ENCODE measurements at regions not wholly inside any gene's neighbourhood (a gene's known extent, or its start where the extent isn't known, plus 50 kb on each side); places are given as distances from the start of the nearest gene placed in this dataset.

DNA sequence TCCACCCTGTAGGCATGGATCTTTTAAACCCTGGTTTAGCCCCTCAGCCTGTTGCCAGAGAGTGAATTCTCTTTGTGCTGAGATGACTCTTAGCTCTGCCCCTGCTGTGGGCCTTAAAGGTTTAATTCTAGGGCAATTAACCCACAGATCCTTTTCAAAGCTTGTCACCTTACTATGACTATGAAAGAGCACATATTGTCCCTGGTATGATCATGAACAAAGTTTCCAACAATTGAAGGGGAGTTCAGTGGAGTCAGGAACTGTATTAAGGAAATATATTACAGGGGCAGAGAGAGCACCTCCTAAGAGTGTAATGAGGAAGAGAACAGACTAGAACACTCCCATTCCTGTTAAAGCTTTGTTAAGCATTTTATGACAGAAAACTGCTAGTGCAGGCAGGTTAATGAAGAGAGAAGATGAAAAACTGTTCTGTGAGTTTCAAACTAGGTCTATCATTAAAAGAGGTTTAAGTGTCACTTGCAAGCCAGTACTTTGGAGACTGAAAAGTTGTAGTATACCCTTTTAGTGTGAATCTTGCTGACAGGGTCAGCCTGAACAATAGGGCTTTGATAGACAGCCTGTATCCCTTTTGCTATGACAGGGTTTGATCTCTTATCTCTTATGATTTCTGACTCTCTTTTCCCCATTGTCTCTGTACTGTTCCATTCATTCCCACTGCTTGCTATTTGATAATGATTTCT is 104.2 kb upstream of the ELL2 start:
- TF ChIP-seq, protein P1, sequence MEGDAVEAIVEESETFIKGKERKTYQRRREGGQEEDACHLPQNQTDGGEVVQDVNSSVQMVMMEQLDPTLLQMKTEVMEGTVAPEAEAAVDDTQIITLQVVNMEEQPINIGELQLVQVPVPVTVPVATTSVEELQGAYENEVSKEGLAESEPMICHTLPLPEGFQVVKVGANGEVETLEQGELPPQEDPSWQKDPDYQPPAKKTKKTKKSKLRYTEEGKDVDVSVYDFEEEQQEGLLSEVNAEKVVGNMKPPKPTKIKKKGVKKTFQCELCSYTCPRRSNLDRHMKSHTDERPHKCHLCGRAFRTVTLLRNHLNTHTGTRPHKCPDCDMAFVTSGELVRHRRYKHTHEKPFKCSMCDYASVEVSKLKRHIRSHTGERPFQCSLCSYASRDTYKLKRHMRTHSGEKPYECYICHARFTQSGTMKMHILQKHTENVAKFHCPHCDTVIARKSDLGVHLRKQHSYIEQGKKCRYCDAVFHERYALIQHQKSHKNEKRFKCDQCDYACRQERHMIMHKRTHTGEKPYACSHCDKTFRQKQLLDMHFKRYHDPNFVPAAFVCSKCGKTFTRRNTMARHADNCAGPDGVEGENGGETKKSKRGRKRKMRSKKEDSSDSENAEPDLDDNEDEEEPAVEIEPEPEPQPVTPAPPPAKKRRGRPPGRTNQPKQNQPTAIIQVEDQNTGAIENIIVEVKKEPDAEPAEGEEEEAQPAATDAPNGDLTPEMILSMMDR (IDR thresholded peaks at IDR 0.05), result no peak
- no peak for TF ChIP-seq ZFX (IDR thresholded peaks at IDR 0.05; ENCODE audit: borderline replicate concordance)
